Activated naive CD4-positive, alpha-beta T cell treated with anti-CD3 and anti-CD28 coated beads for 36 hours (primary cell): ENCODE measurements at regions not wholly inside any gene's neighbourhood (a gene's known extent, or its start where the extent isn't known, plus 50 kb on each side); places are given as distances from the start of the nearest gene placed in this dataset.

Experiments used
- CTCF ChIA-PET: fragments of 350-600 bp; sonication (Branson Sonifier 250); formaldehyde crosslinking; loops from one replicate; lab custom pipeline; 2021; ENCODE audit warnings: antibody characterized with exemption; lab: Charles Lee
- DNase-seq: peaks from one replicate; pipeline ENCODE4 v3.0.0-alpha.2; 2020
- H3K27ac Mint-ChIP-seq: one replicate; pipeline ENCODE4 v1.8.0; 2021; ENCODE audit warnings: mild to moderate bottlenecking, mixed read lengths
- H3K27me3 Mint-ChIP-seq: one replicate; pipeline ENCODE4 v1.8.0; 2021; ENCODE audit warnings: low read depth, mixed read lengths
- H3K36me3 Mint-ChIP-seq: one replicate; pipeline ENCODE4 v1.8.0; 2021; ENCODE audit warnings: low read depth, mixed read lengths
- H3K4me1 Mint-ChIP-seq: one replicate; pipeline ENCODE4 v1.8.0; 2021; ENCODE audit warnings: low read depth, mixed read lengths
- H3K4me3 Mint-ChIP-seq: one replicate; pipeline ENCODE4 v1.8.0; 2021; ENCODE audit warnings: mild to moderate bottlenecking, moderate library complexity, mixed read lengths
- H3K9me3 Mint-ChIP-seq: one replicate; pipeline ENCODE4 v1.8.0; 2021; ENCODE audit warnings: mixed read lengths
- intact Hi-C: fragments of 100-400 bp; cut with micrococcal nuclease; formaldehyde crosslinking; loops from one replicate; pipeline ENCODE4 v1.15.1; 2023

- Mint-ChIP-seq H3K9me3 (no peaks in the 10 kb centered on the region), H3K4me1 (no peaks in the 10 kb centered on the region), H3K4me3 (no peak overlapping the region), H3K27me3 (no peaks in the 10 kb centered on the region), H3K36me3 (no peaks in the 10 kb centered on the region), H3K27ac (no peak overlapping the region)
- no peak for DNase-seq
- CTCF ChIA-PET, result interaction anchor here (0.7 kb wide), 1 partner anchor 775 kb away, joined by 4 read pairs; no protein-coding TSS in a partner anchor
- intact Hi-C loops, result no loop called here
Observed at GRCh38 chr13:107231944-107232343, 664.0 kb upstream of the ARGLU1 start.

GRCh38 chr13:107223867-107224266 is 655.9 kb upstream of the ARGLU1 start:
- CTCF ChIA-PET, result interaction anchor here (1.3 kb wide), 1 partner anchor 12 kb away, joined by 6 read pairs; no protein-coding TSS in a partner anchor
- intact Hi-C loops, result no loop called here

GRCh38 chr13:107222597-107222996 is 654.7 kb upstream of the ARGLU1 start:
- no peaks in the 10 kb centered on the region for H3K4me1 Mint-ChIP-seq
- CTCF ChIA-PET, result interaction anchor here (1.1 kb wide), 1 partner anchor 17 kb away, joined by 3 read pairs; no protein-coding TSS in a partner anchor
- DNase-seq, result no peak
- no peak overlapping the region for H3K27ac Mint-ChIP-seq
- no peaks in the 10 kb centered on the region for H3K27me3 Mint-ChIP-seq
- intact Hi-C loops, result no loop called here
- H3K4me3 Mint-ChIP-seq, result no peak overlapping the region
- no peaks in the 10 kb centered on the region for H3K9me3 Mint-ChIP-seq
- no peaks in the 10 kb centered on the region for H3K36me3 Mint-ChIP-seq

More at GRCh38 chr13:107223867-107224266, 655.9 kb upstream of the ARGLU1 start:
- Mint-ChIP-seq H3K36me3 (no peaks in the 10 kb centered on the region), H3K27me3 (no peaks in the 10 kb centered on the region), H3K27ac (no peak overlapping the region), H3K4me1 (no peaks in the 10 kb centered on the region), H3K4me3 (no peak overlapping the region), H3K9me3 (no peaks in the 10 kb centered on the region)
- DNase-seq, result no peak

- Mint-ChIP-seq H3K4me1 (no peaks in the 10 kb centered on the region), H3K36me3 (no peaks in the 10 kb centered on the region), H3K27me3 (no peaks in the 10 kb centered on the region), H3K27ac (no peak overlapping the region), H3K4me3 (no peak overlapping the region), H3K9me3 (no peaks in the 10 kb centered on the region)
- CTCF ChIA-PET, result no interaction called here
- DNase-seq, result no peak
- intact Hi-C loops, result no loop called here
Observed at GRCh38 chr13:107220245-107220644, 652.3 kb upstream of the ARGLU1 start.

GRCh38 chr13:107217251-107217650 is 649.3 kb upstream of the ARGLU1 start:
- no peak for DNase-seq
- CTCF ChIA-PET, result interaction anchor here (0.6 to 1.4 kb wide), 2 partner anchors 14 to 939 kb away, joined by 3 read pairs; no protein-coding TSS in a partner anchor
- no peak overlapping the region for H3K27ac Mint-ChIP-seq
- H3K36me3 Mint-ChIP-seq, result no peaks in the 10 kb centered on the region
- intact Hi-C loops, result no loop called here
- H3K4me3 Mint-ChIP-seq, result no peak overlapping the region
- no peaks in the 10 kb centered on the region for H3K4me1 Mint-ChIP-seq
- H3K9me3 Mint-ChIP-seq, result no peaks in the 10 kb centered on the region
- no peaks in the 10 kb centered on the region for H3K27me3 Mint-ChIP-seq

GRCh38 chr13:107216046-107216755 is 648.3 kb upstream of the ARGLU1 start:
- Mint-ChIP-seq H3K4me3 (no peak overlapping the region), H3K27ac (no peak overlapping the region), H3K4me1 (no peaks in the 10 kb centered on the region), H3K9me3 (no peaks in the 10 kb centered on the region), H3K27me3 (peaks cover 1% of the 10 kb centered on the region), H3K36me3 (no peaks in the 10 kb centered on the region)
- intact Hi-C loops, result no loop called here
- no peak for DNase-seq
- CTCF ChIA-PET, result interaction anchor here (0.9 to 1.4 kb wide), 2 partner anchors 13 to 940 kb away, joined by 3 read pairs; no protein-coding TSS in a partner anchor

- no peaks in the 10 kb centered on the region for H3K4me1 Mint-ChIP-seq
- intact Hi-C loops, result loop anchor here (1.0 to 5.0 kb wide), 4 partner anchors 439 to 1686 kb away; a partner anchor contains a TSS
- CTCF ChIA-PET, result interaction anchor here (1.0 to 2.8 kb wide), 3 partner anchors 8 to 944 kb away, joined by 6 to 20 read pairs (median 7); no protein-coding TSS in a partner anchor
Observed at GRCh38 chr13:107211073-107211472, 643.1 kb upstream of the ARGLU1 start.

GRCh38 chr13:107210723-107211030 is 642.7 kb upstream of the ARGLU1 start:
- Mint-ChIP-seq H3K27me3 (peaks cover 11% of the 10 kb centered on the region), H3K9me3 (no peaks in the 10 kb centered on the region), H3K27ac (no peak overlapping the region), H3K4me3 (no peak overlapping the region), H3K4me1 (no peaks in the 10 kb centered on the region), H3K36me3 (no peaks in the 10 kb centered on the region)
- intact Hi-C loops, result loop anchor here (1.0 to 5.0 kb wide), 4 partner anchors 440 to 1687 kb away; a partner anchor contains a TSS
- no peak for DNase-seq
- CTCF ChIA-PET, result interaction anchor here (2.8 kb wide), 1 partner anchor 945 kb away, joined by 20 read pairs; no protein-coding TSS in a partner anchor

More at GRCh38 chr13:107211073-107211472, 643.1 kb upstream of the ARGLU1 start:
- Mint-ChIP-seq H3K4me3 (no peak overlapping the region), H3K36me3 (no peaks in the 10 kb centered on the region), H3K27me3 (peaks cover 11% of the 10 kb centered on the region), H3K27ac (no peak overlapping the region), H3K9me3 (no peaks in the 10 kb centered on the region)
- DNase-seq, result peak; percentile 71

GRCh38 chr13:107209824-107210722 is 642.1 kb upstream of the ARGLU1 start:
- Mint-ChIP-seq H3K27ac (no peak overlapping the region), H3K4me3 (no peak overlapping the region), H3K36me3 (no peaks in the 10 kb centered on the region), H3K27me3 (peaks cover 15% of the 10 kb centered on the region), H3K4me1 (no peaks in the 10 kb centered on the region), H3K9me3 (no peaks in the 10 kb centered on the region)
- no peak for DNase-seq
- CTCF ChIA-PET, result interaction anchor here (0.6 to 2.8 kb wide), 3 partner anchors 9 to 945 kb away, joined by 3 to 20 read pairs (median 3); no protein-coding TSS in a partner anchor
- intact Hi-C loops, result loop anchor here (5.0 kb wide), 2 partner anchors 657 to 1687 kb away; a partner anchor contains a TSS

GRCh38 chr13:107208889-107209288 is 641.0 kb upstream of the ARGLU1 start:
- Mint-ChIP-seq H3K27me3 (peaks cover 16% of the 10 kb centered on the region), H3K4me3 (no peak overlapping the region), H3K4me1 (no peaks in the 10 kb centered on the region), H3K9me3 (no peaks in the 10 kb centered on the region), H3K36me3 (no peaks in the 10 kb centered on the region), H3K27ac (no peak overlapping the region)
- CTCF ChIA-PET, result interaction anchor here (0.5 to 2.5 kb wide), 3 partner anchors 8 to 947 kb away, joined by 3 to 10 read pairs (median 3); no protein-coding TSS in a partner anchor
- DNase-seq, result no peak
- intact Hi-C loops, result no loop called here

- Mint-ChIP-seq H3K36me3 (no peaks in the 10 kb centered on the region), H3K4me3 (no peak overlapping the region), H3K4me1 (no peaks in the 10 kb centered on the region), H3K27ac (no peak overlapping the region), H3K27me3 (peaks cover 18% of the 10 kb centered on the region), H3K9me3 (no peaks in the 10 kb centered on the region)
- peak; percentile 67 for DNase-seq
- CTCF ChIA-PET, result interaction anchor here (0.6 to 1.0 kb wide), 7 partner anchors 10 to 949 kb away, joined by 3 read pairs; no protein-coding TSS in a partner anchor
- intact Hi-C loops, result loop anchor here (1.0 kb wide), 1 partner anchor 950 kb away; no protein-coding TSS in a partner anchor
Observed at GRCh38 chr13:107205318-107206104, 637.6 kb upstream of the ARGLU1 start.
